ENCODE measurements at regions not wholly inside any gene's neighbourhood (a gene's known extent, or its start where the extent isn't known, plus 50 kb on each side); places are given as distances from the start of the nearest gene placed in this dataset.

GRCh38 chr20:57835588-57836455, 126.0 kb upstream of the PMEPA1 start:
- TF ChIP-seq, protein P1, sequence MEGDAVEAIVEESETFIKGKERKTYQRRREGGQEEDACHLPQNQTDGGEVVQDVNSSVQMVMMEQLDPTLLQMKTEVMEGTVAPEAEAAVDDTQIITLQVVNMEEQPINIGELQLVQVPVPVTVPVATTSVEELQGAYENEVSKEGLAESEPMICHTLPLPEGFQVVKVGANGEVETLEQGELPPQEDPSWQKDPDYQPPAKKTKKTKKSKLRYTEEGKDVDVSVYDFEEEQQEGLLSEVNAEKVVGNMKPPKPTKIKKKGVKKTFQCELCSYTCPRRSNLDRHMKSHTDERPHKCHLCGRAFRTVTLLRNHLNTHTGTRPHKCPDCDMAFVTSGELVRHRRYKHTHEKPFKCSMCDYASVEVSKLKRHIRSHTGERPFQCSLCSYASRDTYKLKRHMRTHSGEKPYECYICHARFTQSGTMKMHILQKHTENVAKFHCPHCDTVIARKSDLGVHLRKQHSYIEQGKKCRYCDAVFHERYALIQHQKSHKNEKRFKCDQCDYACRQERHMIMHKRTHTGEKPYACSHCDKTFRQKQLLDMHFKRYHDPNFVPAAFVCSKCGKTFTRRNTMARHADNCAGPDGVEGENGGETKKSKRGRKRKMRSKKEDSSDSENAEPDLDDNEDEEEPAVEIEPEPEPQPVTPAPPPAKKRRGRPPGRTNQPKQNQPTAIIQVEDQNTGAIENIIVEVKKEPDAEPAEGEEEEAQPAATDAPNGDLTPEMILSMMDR (IDR thresholded peaks at IDR 0.05) = no peak

DNA sequence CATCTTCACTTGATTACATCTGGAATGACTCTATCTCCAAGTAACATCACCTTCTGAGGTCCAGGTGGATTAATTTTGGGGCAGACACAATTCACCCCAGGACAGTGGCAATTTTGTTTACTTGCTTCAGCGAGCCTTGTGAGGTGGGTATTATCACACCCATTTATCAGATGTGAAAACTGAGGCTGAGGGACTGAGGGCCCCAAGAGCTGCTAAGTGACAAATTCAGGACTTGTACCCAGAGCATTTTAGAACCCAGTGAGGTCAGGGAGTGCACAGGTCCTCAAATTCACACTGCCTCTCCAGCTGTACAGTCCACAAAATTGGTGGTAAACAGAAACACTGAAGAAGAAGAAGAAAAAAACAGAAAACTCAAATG, 125.2 kb upstream of the PMEPA1 start:
- Mint-ChIP-seq H3K36me3 (ENCODE audit: low read depth) (no peaks in the 10 kb centered on the region), H3K4me3 (no peak overlapping the region), H3K9me3 (no peaks in the 10 kb centered on the region), H3K4me1 (peaks cover 21% of the 10 kb centered on the region), H3K27me3 (ENCODE audit: low read depth, poor library complexity) (peaks cover 20% of the 10 kb centered on the region), H3K27ac (no peak overlapping the region)
- no peak for DNase-seq
- TF ChIP-seq, protein P1 (IDR thresholded peaks at IDR 0.05) = no peak

More at GRCh38 chr20:57835588-57836455, 126.0 kb upstream of the PMEPA1 start:
- Mint-ChIP-seq H3K27ac (no peak overlapping the region), H3K4me3 (no peak overlapping the region), H3K9me3 (no peaks in the 10 kb centered on the region), H3K36me3 (ENCODE audit: low read depth) (no peaks in the 10 kb centered on the region), H3K27me3 (ENCODE audit: low read depth, poor library complexity) (peaks cover 15% of the 10 kb centered on the region), H3K4me1 (peaks cover 16% of the 10 kb centered on the region)
- DNase-seq = no peak

DNA sequence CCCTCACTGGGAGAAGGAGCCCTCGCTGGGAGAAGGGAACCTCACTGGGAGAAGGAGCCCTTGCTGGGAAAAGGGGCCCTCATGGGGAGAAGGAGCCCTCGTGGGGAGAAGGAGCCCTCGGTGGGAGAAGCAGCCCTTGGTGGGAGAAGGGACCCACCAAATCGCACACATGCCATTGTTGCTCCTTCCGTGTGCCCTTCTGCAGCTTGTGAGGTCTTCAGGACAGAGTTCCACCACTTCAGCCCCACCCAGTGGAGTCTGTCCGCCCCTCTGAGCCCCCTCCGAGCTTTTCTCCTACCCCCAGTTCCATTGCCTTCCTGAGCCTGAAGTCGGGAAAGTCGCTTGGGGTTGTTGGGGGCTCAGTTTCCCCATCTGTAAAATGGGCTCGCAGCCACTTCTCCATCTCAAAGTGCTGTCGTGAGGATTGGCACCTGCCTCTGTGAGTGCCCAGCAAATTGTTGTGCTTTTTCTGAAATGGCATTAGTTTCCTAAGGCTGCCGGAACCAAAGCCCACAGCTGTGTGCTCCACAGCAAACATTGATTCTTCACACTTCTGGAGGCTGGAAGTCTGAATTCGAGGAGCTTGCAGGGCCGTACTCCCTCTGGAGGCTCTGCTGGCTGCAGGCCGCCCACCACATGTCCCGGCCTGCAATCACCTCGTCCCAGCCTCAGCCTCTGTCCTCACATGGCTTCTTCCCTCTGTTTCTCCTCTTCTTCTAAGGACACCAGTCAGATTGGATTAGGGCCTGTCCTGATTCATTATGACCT, 124.7 kb upstream of the PMEPA1 start:
- H3K4me3 Mint-ChIP-seq = no peak overlapping the region
- no peak overlapping the region for H3K27ac Mint-ChIP-seq
- H3K4me1 Mint-ChIP-seq = peaks cover 21% of the 10 kb centered on the region

DNA sequence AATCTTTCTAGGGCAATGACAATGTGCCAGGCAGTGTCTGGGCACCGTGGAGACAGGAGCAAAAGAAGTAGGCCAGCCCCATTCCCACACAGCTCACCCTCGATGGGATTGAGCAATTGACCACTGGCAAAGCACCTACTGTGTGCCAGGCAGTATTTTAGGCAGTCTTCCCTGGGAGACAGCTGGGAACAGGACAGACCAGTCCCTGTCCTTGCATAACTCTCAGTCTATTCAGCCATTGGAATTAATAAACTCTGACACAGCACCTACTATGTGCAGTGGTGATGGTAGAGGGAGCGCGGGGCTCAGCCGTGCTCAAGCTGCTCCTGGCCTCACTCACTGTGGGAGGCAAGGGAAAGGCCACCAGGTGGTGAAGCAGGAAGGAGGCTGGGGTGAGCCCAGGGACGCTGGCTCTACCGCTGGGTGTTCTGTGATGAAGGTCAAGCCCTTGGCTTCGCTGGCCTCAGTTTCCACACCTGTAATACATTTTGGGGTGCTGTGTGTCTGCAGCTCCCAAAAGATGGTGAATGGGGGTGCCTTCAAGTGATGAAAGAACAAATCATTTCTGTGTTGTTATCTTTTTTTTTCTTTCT, 122.3 kb upstream of the PMEPA1 start:
- TF ChIP-seq, protein P1 (IDR thresholded peaks at IDR 0.05) = no peak
- Mint-ChIP-seq H3K4me1 (peaks cover 25% of the 10 kb centered on the region), H3K27me3 (ENCODE audit: low read depth, poor library complexity) (peaks cover 28% of the 10 kb centered on the region), H3K9me3 (no peaks in the 10 kb centered on the region), H3K4me3 (no peak overlapping the region), H3K27ac (no peak overlapping the region), H3K36me3 (ENCODE audit: low read depth) (no peaks in the 10 kb centered on the region)
- DNase-seq = no peak

More for the DNA sequence above, 124.7 kb upstream of the PMEPA1 start:
- Mint-ChIP-seq H3K27me3 (ENCODE audit: low read depth, poor library complexity) (peaks cover 24% of the 10 kb centered on the region), H3K9me3 (no peaks in the 10 kb centered on the region), H3K36me3 (ENCODE audit: low read depth) (no peaks in the 10 kb centered on the region)
- TF ChIP-seq, protein P1 (IDR thresholded peaks at IDR 0.05) = no peak
- DNase-seq = no peak

GRCh38 chr20:57831326-57831992, 121.6 kb upstream of the PMEPA1 start:
- no peak overlapping the region for H3K4me3 Mint-ChIP-seq
- H3K36me3 Mint-ChIP-seq (ENCODE audit: low read depth) = no peaks in the 10 kb centered on the region
- H3K4me1 Mint-ChIP-seq = peaks cover 32% of the 10 kb centered on the region
- TF ChIP-seq, protein P1 (IDR thresholded peaks at IDR 0.05) = no peak
- no peaks in the 10 kb centered on the region for H3K9me3 Mint-ChIP-seq
- H3K27ac Mint-ChIP-seq = no peak overlapping the region
- H3K27me3 Mint-ChIP-seq (ENCODE audit: low read depth, poor library complexity) = peaks cover 23% of the 10 kb centered on the region
- DNase-seq = no peak
